H1 (cell line): ENCODE measurements at regions not wholly inside any gene's neighbourhood (a gene's known extent, or its start where the extent isn't known, plus 50 kb on each side); places are given as distances from the start of the nearest gene placed in this dataset.

Source experiments
- CTCF ChIA-PET: fragments of 300-600 bp; sonication (Branson Sonifier 250); formaldehyde crosslinking; loops from one replicate; lab custom pipeline; 2021; ENCODE audit not compliant: partially characterized antibody; lab: Charles Lee
- POLR2A ChIA-PET: fragments of 300-600 bp; sonication (Branson Sonifier 250); formaldehyde crosslinking; loops from one replicate; lab custom pipeline; 2021; ENCODE audit warnings: inconsistent platforms; ENCODE audit not compliant: partially characterized antibody; lab: Charles Lee
- DNase-seq, 2 experiments: peaks; one replicate each; pipeline versions ENCODE4 v3.0.0 to v3.0.0-alpha.2; 2010 to 2022; ENCODE audit warnings: low spot score in 2 of 2, low read depth in 1 of 2, mixed read lengths in 1 of 2
- FAIRE-seq: peaks from 2 replicates; lab custom pipeline; 2011; peaks lifted over from hg19 to GRCh38; lab: Jason Lieb, UNC
- H2AFZ ChIP-seq: 2 replicates; pipeline ENCODE4 v1.8.1; 2012; ENCODE audit warnings: low read length, inconsistent platforms
- H2AK5ac ChIP-seq: 2 replicates; pipeline ENCODE4 v1.6.1; 2013; ENCODE audit warnings: low read depth, low read length
- H2BK120ac ChIP-seq: replicated peaks from 2 replicates; pipeline ENCODE3; 2013; ENCODE audit warnings: low read depth, low read length, inconsistent platforms
- H2BK12ac ChIP-seq: 2 replicates; pipeline ENCODE4 v1.6.1; 2013; ENCODE audit warnings: low read depth, low read length
- H2BK15ac ChIP-seq: 2 replicates; pipeline ENCODE4 v1.6.1; 2013; ENCODE audit warnings: low read length
- H2BK20ac ChIP-seq: 2 replicates; pipeline ENCODE4 v1.6.1; 2013; ENCODE audit warnings: low read length
- H2BK5ac ChIP-seq: 2 replicates; pipeline ENCODE4 v1.6.1; 2013; ENCODE audit warnings: low read depth, low read length
- H3K14ac ChIP-seq: 2 replicates; pipeline ENCODE4 v1.6.1; 2013; ENCODE audit warnings: inconsistent platforms; ENCODE audit not compliant: insufficient read length
- H3K18ac ChIP-seq: 2 replicates; pipeline ENCODE4 v1.6.1; 2013; ENCODE audit warnings: low read length; ENCODE audit errors: extremely low read depth
- H3K23ac ChIP-seq: 2 replicates; pipeline ENCODE4 v1.6.1; 2013; ENCODE audit warnings: inconsistent platforms; ENCODE audit not compliant: insufficient read length
- H3K23me2 ChIP-seq: 2 replicates; pipeline ENCODE4 v1.6.1; 2013; ENCODE audit warnings: low read depth, low read length
- H3K27ac ChIP-seq: 2 replicates; pipeline ENCODE4 v1.6.1; 2011; ENCODE audit warnings: low read depth, low read length, inconsistent platforms
- H3K27me3 ChIP-seq, 4 experiments: replicated peaks in 1 of 4; 1 replicate in 1 of 4; 2 replicates in 3 of 4; pipeline versions ENCODE4 v1.6.1 to v1.8.1; 2011 to 2013; ENCODE audit warnings: low read length in 3 of 4, mild to moderate bottlenecking in 3 of 4, inconsistent platforms in 2 of 4, mixed read lengths in 2 of 4, moderate library complexity in 1 of 4; ENCODE audit not compliant: control insufficient read depth in 3 of 4, insufficient read depth in 3 of 4; ENCODE audit errors: extremely low read depth in 1 of 4
- H3K36me3 ChIP-seq, 4 experiments: 2 replicates each; pipeline versions ENCODE4 v1.6.1 to v1.8.1; 2011 to 2013; ENCODE audit warnings: mild to moderate bottlenecking in 4 of 4, low read length in 3 of 4, moderate library complexity in 2 of 4, control low read depth in 1 of 4, inconsistent platforms in 1 of 4; ENCODE audit not compliant: insufficient read depth in 4 of 4, control insufficient read depth in 2 of 4
- H3K4ac ChIP-seq: replicated peaks from 2 replicates; pipeline ENCODE3; 2013; ENCODE audit warnings: low read length, low read depth, mixed read lengths, inconsistent platforms; ENCODE audit not compliant: insufficient read length
- H3K4me1 ChIP-seq, 4 experiments: replicated peaks in 1 of 4; 1 replicate in 1 of 4; 2 replicates in 3 of 4; pipeline versions ENCODE4 v1.6.1 to v1.8.1; 2011 to 2013; ENCODE audit warnings: low read length in 3 of 4, inconsistent platforms in 2 of 4, mixed read lengths in 1 of 4; ENCODE audit not compliant: insufficient read depth in 4 of 4, control insufficient read depth in 3 of 4
- H3K4me2 ChIP-seq, 2 experiments: 2 replicates each; pipeline versions ENCODE4 v1.6.1 to v1.8.1; 2011 to 2013; ENCODE audit warnings: low read depth in 2 of 2, low read length in 2 of 2, control low read depth in 1 of 2, inconsistent platforms in 1 of 2, mild to moderate bottlenecking in 1 of 2; ENCODE audit not compliant: insufficient read depth in 1 of 2
- H3K4me3 ChIP-seq, 4 experiments: fragments of 200-600, 300-600 bp in 1 of 4; sonication (generic), shearing (Covaris generic), sonication (Bioruptor Twin) in 1 of 4; 2 replicates each; pipeline versions ENCODE4 v1.5.1 to v1.8.1; 2011 to 2016; ENCODE audit warnings: low read length in 4 of 4, low read depth in 3 of 4, control low read depth in 2 of 4, inconsistent platforms in 2 of 4, mild to moderate bottlenecking in 2 of 4, mixed read lengths in 1 of 4, moderate library complexity in 1 of 4; ENCODE audit not compliant: insufficient read depth in 2 of 4; ENCODE audit errors: extremely low read depth in 1 of 4
- H3K56ac ChIP-seq: replicated peaks from 2 replicates; pipeline ENCODE3; 2013; ENCODE audit warnings: low read depth, mild to moderate bottlenecking, mixed read lengths, low read length, inconsistent platforms; ENCODE audit not compliant: insufficient read length
- H3K79me1 ChIP-seq: 2 replicates; pipeline ENCODE4 v1.6.1; 2013; ENCODE audit warnings: low read depth, low read length, control low read depth
- H3K79me2 ChIP-seq, 2 experiments: 2 replicates each; pipeline versions ENCODE4 v1.6.1 to v1.8.1; 2012 to 2013; ENCODE audit warnings: low read length in 2 of 2, mild to moderate bottlenecking in 2 of 2, inconsistent platforms in 1 of 2; ENCODE audit not compliant: insufficient read depth in 2 of 2, control insufficient read depth in 1 of 2
- H3K9ac ChIP-seq, 4 experiments: replicated peaks in 1 of 4; 1 replicate in 1 of 4; 2 replicates in 3 of 4; pipeline versions ENCODE4 v1.6.1 to v1.8.1; 2011 to 2013; ENCODE audit warnings: low read depth in 3 of 4, low read length in 3 of 4, control low read depth in 2 of 4, mild to moderate bottlenecking in 2 of 4, moderate library complexity in 2 of 4, inconsistent platforms in 1 of 4; ENCODE audit errors: extremely low read depth in 1 of 4
- H3K9me3 ChIP-seq, 2 experiments: 2 replicates each; pipeline versions ENCODE4 v1.6.1 to v1.8.1; 2012 to 2013; ENCODE audit warnings: mild to moderate bottlenecking in 2 of 2, moderate library complexity in 2 of 2, control low read depth in 1 of 2, inconsistent platforms in 1 of 2, low read depth in 1 of 2, low read length in 1 of 2, mixed read lengths in 1 of 2; ENCODE audit not compliant: insufficient read depth in 2 of 2
- H4K20me1 ChIP-seq, 2 experiments: replicated peaks in 1 of 2; 2 replicates each; pipeline versions ENCODE3 to v1.8.1; 2011 to 2013; ENCODE audit warnings: inconsistent platforms in 2 of 2, low read length in 2 of 2, mild to moderate bottlenecking in 1 of 2; ENCODE audit not compliant: insufficient read depth in 2 of 2, control insufficient read depth in 1 of 2
- H4K5ac ChIP-seq: 2 replicates; pipeline ENCODE4 v1.6.1; 2013; ENCODE audit warnings: low read length, low read depth, mixed read lengths, inconsistent platforms; ENCODE audit not compliant: insufficient read length
- H4K8ac ChIP-seq: 2 replicates; pipeline ENCODE4 v1.8.0; 2013; ENCODE audit warnings: mild to moderate bottlenecking, moderate library complexity, low read length, inconsistent platforms; ENCODE audit not compliant: insufficient read depth; ENCODE audit errors: extremely low read depth
- H4K91ac ChIP-seq: replicated peaks from 2 replicates; pipeline ENCODE3; 2013; ENCODE audit warnings: low read length, mixed read lengths, inconsistent platforms; ENCODE audit not compliant: insufficient read length
- BACH1 ChIP-seq: IDR thresholded peaks from 2 replicates; pipeline ENCODE4 v1.6.1; 2012; ENCODE audit warnings: low read length, improper control_type of control experiment
- CBX8 ChIP-seq: fragments of 300-800, 300-1000 bp; sonication (generic); IDR thresholded peaks from 2 replicates; pipeline ENCODE4 v1.7.1; 2016; ENCODE audit warnings: low read depth, low read length, borderline replicate concordance
- CEBPB ChIP-seq: IDR thresholded peaks from 2 replicates; pipeline ENCODE4 v1.6.1; 2012; ENCODE audit warnings: low read depth, low read length
- CHD2 ChIP-seq: IDR thresholded peaks from 2 replicates; pipeline ENCODE4 v1.6.1; 2012; ENCODE audit warnings: low read length, improper control_type of control experiment
- E2F6 ChIP-seq: IDR thresholded peaks from 2 replicates; pipeline ENCODE4 v1.6.1; 2012; ENCODE audit warnings: inconsistent platforms
- EGR1 ChIP-seq: IDR thresholded peaks from 2 replicates; pipeline ENCODE4 v1.6.1; 2011; ENCODE audit warnings: low read depth, low read length, borderline replicate concordance
- EP300 ChIP-seq, 2 experiments: IDR thresholded peaks; 1 replicate in 1 of 2; 2 replicates in 1 of 2; pipeline ENCODE4 v1.6.1; 2011 to 2012; ENCODE audit warnings: low read depth in 2 of 2, low read length in 2 of 2, mild to moderate bottlenecking in 2 of 2, borderline replicate concordance in 1 of 2, inconsistent platforms in 1 of 2, moderate library complexity in 1 of 2
- GABPA ChIP-seq: IDR thresholded peaks from 2 replicates; pipeline ENCODE4 v1.6.1; 2011; ENCODE audit warnings: mild to moderate bottlenecking, low read length, moderate library complexity, borderline replicate concordance; ENCODE audit not compliant: insufficient read depth
- KDM1A ChIP-seq: fragments of 200-600, 300-600 bp; sonication (generic); IDR thresholded peaks from 2 replicates; pipeline ENCODE4 v1.7.1; 2016; ENCODE audit warnings: mild to moderate bottlenecking, low read length, borderline replicate concordance
- NANOG ChIP-seq: IDR thresholded peaks from 2 replicates; pipeline ENCODE4 v1.6.1; 2011; ENCODE audit warnings: low read length, low read depth, mild to moderate bottlenecking, inconsistent platforms; ENCODE audit not compliant: insufficient read depth, poor library complexity, severe bottlenecking
- PHF8 ChIP-seq: fragments of 200-600 bp; sonication (generic); conservative IDR thresholded peaks from 2 replicates; pipeline ENCODE4 v1.7.1; 2012; ENCODE audit warnings: low read depth, mild to moderate bottlenecking, inconsistent platforms, low read length, moderate library complexity
- POU5F1 ChIP-seq: IDR thresholded peaks from 2 replicates; pipeline ENCODE4 v1.6.1; 2011; ENCODE audit warnings: low read depth, mild to moderate bottlenecking, low read length, moderate library complexity
- RNF2 ChIP-seq: fragments of 200-900, 300-1000 bp; sonication (generic); IDR thresholded peaks from 2 replicates; pipeline ENCODE4 v1.7.1; 2016; ENCODE audit warnings: borderline replicate concordance, low read depth, mild to moderate bottlenecking, antibody characterized with exemption, low read length; ENCODE audit not compliant: poor library complexity, severe bottlenecking; ENCODE audit errors: missing control alignments
- SP2 ChIP-seq: IDR thresholded peaks from 2 replicates; pipeline ENCODE4 v1.6.1; 2012; ENCODE audit warnings: mild to moderate bottlenecking, low read length, inconsistent platforms
- WGBS, 2 experiments: shearing (Covaris generic) in 1 of 2; methylation state at CpG; one replicate each; pipeline versions ENCODE4 v1.1.6 to v1.1.7; 2013 to 2015; ENCODE audit warnings: low lambda C conversion rate in 2 of 2, mixed read lengths in 2 of 2, inconsistent platforms in 1 of 2, low coverage in 1 of 2, missing lambda C conversion rate in 1 of 2; ENCODE audit not compliant: insufficient replicate concordance in 2 of 2, insufficient coverage in 1 of 2, insufficient read length in 1 of 2; ENCODE audit errors: extremely low coverage in 1 of 2, missing lambda C conversion rate in 1 of 2; 5-methylcytosine and 5-hydroxymethylcytosine counted together

- Histone ChIP-seq H2AK5ac (no peak overlapping the region), H3K79me2 (no peaks in the 10 kb centered on the region), H2BK5ac (no peak overlapping the region), H3K23me2 (no peaks in the 10 kb centered on the region), H2BK15ac (no peak overlapping the region), H2BK20ac (no peak overlapping the region), H4K20me1 (no peaks in the 10 kb centered on the region), H3K36me3 (no peaks in the 10 kb centered on the region), H3K4me3 (no peak overlapping the region), H3K27me3 (no peaks in the 10 kb centered on the region; a peak in 1 of 7 replicates), H3K27ac (no peak overlapping the region), H3K79me1 (no peaks in the 10 kb centered on the region), H4K8ac (no peak overlapping the region), H3K14ac (no peak overlapping the region), H3K56ac (no peak overlapping the region), H4K91ac (no peak overlapping the region), H3K9me3 (peaks cover 8 to 20% of the 10 kb centered on the region in 2 experiments; a peak in 2 of 4 replicates), H3K4ac (no peak overlapping the region), H2AFZ (no peak overlapping the region), H3K9ac (no peak overlapping the region), H3K23ac (no peak overlapping the region), H3K18ac (no peak overlapping the region), H3K4me2 (no peak overlapping the region), H3K4me1 (no peaks in the 10 kb centered on the region), H4K5ac (no peak overlapping the region), H2BK12ac (no peak overlapping the region), H2BK120ac (no peak overlapping the region)
- ChIA-PET POLR2A (no interaction called here), CTCF (interaction anchor here (0.9 to 1.9 kb wide), 5 partner anchors 21 to 76 kb away, joined by 3 to 7 read pairs (median 5); no protein-coding TSS in a partner anchor)
- FAIRE-seq (no peak), DNase-seq (no peak)
- 84% methylated on average over 8 of the region's 8 CpGs; no CpG with 5 or more reads in 1 of the 2 experiments for WGBS, 2 experiments
- TF ChIP-seq KDM1A (no peak), GABPA (no peak), E2F6 (no peak), RNF2 (no peak), BACH1 (no peak), CEBPB (no peak), EGR1 (no peak), CBX8 (no peak), EP300 (IDR thresholded peaks at IDR 0.05; ENCODE audit: borderline replicate concordance in 1 of 2, low read depth in 2 of 2, low read length in 2 of 2) (no peak), POU5F1 (no peak), CHD2 (no peak), PHF8 (no peak), NANOG (no peak), SP2 (no peak)
Measured at GRCh38 chr20:23265226-23265625, 85.4 kb upstream of the NXT1 start.
